Esophagus muscularis mucosa (tissue), 4 donors: ENCODE measurements at regions not wholly inside any gene's neighbourhood (a gene's known extent, or its start where the extent isn't known, plus 50 kb on each side); places are given as distances from the start of the nearest gene placed in this dataset.
"Not testable (repeated sequence)": the region's sequence is repeated elsewhere in the genome, so short reads cannot be mapped to it uniquely, and the experiment has no call there.

Experiments used
- DNase-seq: peaks from one replicate; pipeline ENCODE4 v3.0.0-alpha.2; 2017; ENCODE audit errors: extremely low spot score
- H3K27ac ChIP-seq, 4 donors: fragments of 200-600 bp; sonication (generic); replicated peaks in 1 of 4; 1 replicate in 3 of 4; 2 replicates in 1 of 4; pipeline ENCODE4 v1.5.1; 2016 to 2019; ENCODE audit warnings: mild to moderate bottlenecking in 1 of 4
- H3K27me3 ChIP-seq, 4 donors: fragments of 200-600 bp; sonication (generic); one replicate each; pipeline versions ENCODE4 v1.5.1 to v1.6.0; 2016 to 2019
- H3K36me3 ChIP-seq, 4 donors: fragments of 200-600 bp; sonication (generic); one replicate each; pipeline ENCODE4 v1.5.1; 2016 to 2019
- H3K4me1 ChIP-seq, 4 donors: fragments of 200-600 bp; sonication (generic); one replicate each; pipeline ENCODE4 v1.5.1; 2016 to 2019
- H3K4me3 ChIP-seq, 4 donors: fragments of 200-600 bp; sonication (generic); 1 replicate in 2 of 4; 2 replicates in 2 of 4; pipeline ENCODE4 v1.5.1; 2016 to 2019; ENCODE audit warnings: mild to moderate bottlenecking in 4 of 4, moderate library complexity in 1 of 4
- H3K9me3 ChIP-seq, 4 donors: fragments of 200-600 bp; sonication (generic); 1 replicate in 3 of 4; 2 replicates in 1 of 4; pipeline ENCODE4 v1.5.1; 2016 to 2019
- EP300 ChIP-seq: sonication (generic); formaldehyde crosslinking; IDR thresholded peaks from one replicate; pipeline ENCODE4 v1.6.1; 2017; ENCODE audit warnings: antibody characterized with exemption
- POLR2A ChIP-seq: fragments of 450-650 bp; IDR thresholded peaks from one replicate; pipeline ENCODE4 v1.6.1; 2017; ENCODE audit warnings: antibody characterized with exemption, moderate library complexity, mild to moderate bottlenecking, low read depth
- POLR2AphosphoS5 ChIP-seq, 2 donors: sonication (generic); formaldehyde crosslinking; IDR thresholded peaks; one replicate each; pipeline ENCODE4 v1.6.1; 2017; ENCODE audit warnings: antibody characterized with exemption in 2 of 2
- WGBS: methylation state at CpG from one replicate; pipeline ENCODE4 v1.1.5; 2018; 5-methylcytosine and 5-hydroxymethylcytosine counted together
- intact Hi-C: fragments of 100-400 bp; cut with DNase I; formaldehyde crosslinking; loops from one replicate; pipeline ENCODE4 v1.15.1; 2023
- TF ChIP-seq, protein P1 (sequence below), 3 experiments: fragments of 200-600 bp in 2 of 3; fragments of 450-650 bp in 1 of 3; sonication (generic) in 2 of 3; IDR thresholded peaks; one replicate each; pipeline ENCODE4 v1.5.1; 2017 to 2019; ENCODE audit warnings: antibody characterized with exemption in 3 of 3, mild to moderate bottlenecking in 2 of 3, moderate library complexity in 1 of 3

- no peak overlapping the region for H3K4me3 ChIP-seq
- H3K27me3 ChIP-seq: no peaks in the 10 kb centered on the region
- DNase-seq: no peak
- TF ChIP-seq POLR2AphosphoS5 (IDR thresholded peaks at IDR 0.05) (no peak), EP300 (no peak), POLR2A (no peak)
- TF ChIP-seq, protein P1, sequence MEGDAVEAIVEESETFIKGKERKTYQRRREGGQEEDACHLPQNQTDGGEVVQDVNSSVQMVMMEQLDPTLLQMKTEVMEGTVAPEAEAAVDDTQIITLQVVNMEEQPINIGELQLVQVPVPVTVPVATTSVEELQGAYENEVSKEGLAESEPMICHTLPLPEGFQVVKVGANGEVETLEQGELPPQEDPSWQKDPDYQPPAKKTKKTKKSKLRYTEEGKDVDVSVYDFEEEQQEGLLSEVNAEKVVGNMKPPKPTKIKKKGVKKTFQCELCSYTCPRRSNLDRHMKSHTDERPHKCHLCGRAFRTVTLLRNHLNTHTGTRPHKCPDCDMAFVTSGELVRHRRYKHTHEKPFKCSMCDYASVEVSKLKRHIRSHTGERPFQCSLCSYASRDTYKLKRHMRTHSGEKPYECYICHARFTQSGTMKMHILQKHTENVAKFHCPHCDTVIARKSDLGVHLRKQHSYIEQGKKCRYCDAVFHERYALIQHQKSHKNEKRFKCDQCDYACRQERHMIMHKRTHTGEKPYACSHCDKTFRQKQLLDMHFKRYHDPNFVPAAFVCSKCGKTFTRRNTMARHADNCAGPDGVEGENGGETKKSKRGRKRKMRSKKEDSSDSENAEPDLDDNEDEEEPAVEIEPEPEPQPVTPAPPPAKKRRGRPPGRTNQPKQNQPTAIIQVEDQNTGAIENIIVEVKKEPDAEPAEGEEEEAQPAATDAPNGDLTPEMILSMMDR (IDR thresholded peaks at IDR 0.05): no peak
- H3K36me3 ChIP-seq: no peaks in the 10 kb centered on the region
- no peak overlapping the region for H3K27ac ChIP-seq
- intact Hi-C loops: no loop called here
- H3K9me3 ChIP-seq: no peaks in the 10 kb centered on the region
- whole genome bisulfite sequencing: 77% methylated on average over 3 of the region's 3 CpGs
- no peaks in the 10 kb centered on the region for H3K4me1 ChIP-seq
These were observed 1191.4 kb upstream of the SLC39A10 start for GRCh38 chr2:194465641-194466040.

DNA sequence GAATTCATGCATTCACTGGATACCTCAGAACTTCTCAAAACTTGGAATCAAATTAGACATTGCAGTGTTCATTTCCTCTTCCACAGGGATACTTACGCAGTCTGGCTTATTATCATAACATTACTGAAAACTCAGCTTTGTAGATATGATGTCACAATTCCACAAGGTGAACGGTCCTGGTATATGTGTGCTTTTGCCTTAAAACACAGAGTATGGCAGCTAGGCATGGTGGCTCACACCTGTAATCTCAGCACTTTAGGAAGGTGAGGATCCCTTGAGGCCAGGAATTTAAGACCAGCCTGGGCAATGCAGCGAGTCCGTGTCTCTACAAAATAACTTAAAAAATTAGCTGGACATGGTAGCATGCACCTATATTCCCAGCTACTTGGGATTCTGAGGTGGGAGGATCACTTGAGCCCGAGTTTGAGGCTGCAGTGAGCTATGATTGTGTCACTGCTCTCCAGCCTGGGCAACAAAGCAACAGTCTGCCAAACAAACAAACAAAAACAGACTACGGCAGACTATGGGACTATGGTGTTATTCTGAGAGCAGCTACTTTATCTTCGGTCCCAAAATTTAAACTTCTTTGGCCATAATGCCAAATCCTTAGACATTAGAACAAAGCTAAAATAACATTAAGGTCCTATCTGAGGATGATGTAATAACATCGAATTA lies 1191.9 kb upstream of the SLC39A10 start:
- no peak for DNase-seq
- intact Hi-C loops: no loop called here
- Histone ChIP-seq H3K4me1 (no peaks in the 10 kb centered on the region), H3K4me3 (no peak overlapping the region), H3K36me3 (no peaks in the 10 kb centered on the region), H3K27ac (no peak overlapping the region), H3K27me3 (no peaks in the 10 kb centered on the region), H3K9me3 (no peaks in the 10 kb centered on the region)
- TF ChIP-seq, protein P1 (IDR thresholded peaks at IDR 0.05): no peak
- no peak for TF ChIP-seq POLR2A
- TF ChIP-seq EP300: no peak
- no peak for TF ChIP-seq POLR2AphosphoS5 (IDR thresholded peaks at IDR 0.05)
- WGBS: 87% methylated on average over 7 of the region's 8 CpGs

DNA sequence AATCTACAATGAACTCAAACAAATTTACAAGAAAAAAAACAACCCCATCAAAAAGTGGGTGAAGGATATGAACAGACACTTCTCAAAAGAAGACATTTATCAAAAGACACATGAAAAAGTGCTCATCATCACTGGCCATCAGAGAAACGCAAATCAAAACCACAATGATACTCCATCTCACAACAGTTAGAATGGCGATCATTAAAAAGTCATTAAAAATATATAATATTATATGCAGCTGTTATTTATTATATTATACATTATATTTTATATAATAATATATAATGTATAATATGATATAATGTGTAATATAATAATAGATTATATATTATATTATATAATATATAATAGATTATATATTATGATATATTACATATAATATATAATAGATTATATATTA lies 1194.1 kb upstream of the SLC39A10 start:
- DNase-seq, H3K4me3 ChIP-seq, H3K27me3 ChIP-seq, intact Hi-C loops, H3K36me3 ChIP-seq, H3K27ac ChIP-seq, H3K4me1 ChIP-seq, H3K9me3 ChIP-seq: not testable (repeated sequence)
- WGBS: 50% methylated on average over 2 of the region's 2 CpGs

DNA sequence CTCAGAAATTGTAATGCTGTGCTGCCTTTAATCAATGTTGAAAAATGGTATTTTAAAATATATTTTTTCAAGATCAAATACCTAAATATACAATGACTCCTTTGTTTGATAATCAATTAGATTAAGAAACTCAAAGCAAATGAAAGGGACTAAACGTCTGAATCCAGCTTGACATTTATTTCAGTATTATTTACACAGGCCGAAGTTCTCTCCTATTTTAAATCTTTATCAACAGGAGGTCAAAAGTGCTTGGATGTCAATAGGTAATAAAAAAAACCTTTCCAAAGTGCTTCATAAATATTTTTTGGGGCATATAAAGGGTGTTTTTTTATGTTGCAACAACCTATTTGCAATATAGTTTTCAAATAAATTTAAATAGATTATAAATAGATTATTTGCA lies 1201.7 kb upstream of the SLC39A10 start:
- H3K27me3 ChIP-seq: no peaks in the 10 kb centered on the region
- no peak overlapping the region for H3K4me3 ChIP-seq
- 63% methylated on average over 2 of the region's 2 CpGs for WGBS
- H3K27ac ChIP-seq: no peak overlapping the region
- no peaks in the 10 kb centered on the region for H3K4me1 ChIP-seq
- no peak for DNase-seq
- no peaks in the 10 kb centered on the region for H3K9me3 ChIP-seq
- intact Hi-C loops: no loop called here
- no peaks in the 10 kb centered on the region for H3K36me3 ChIP-seq
- TF ChIP-seq EP300: no peak
- TF ChIP-seq, protein P1 (IDR thresholded peaks at IDR 0.05): no peak
- no peak for TF ChIP-seq POLR2AphosphoS5 (IDR thresholded peaks at IDR 0.05)
- TF ChIP-seq POLR2A: no peak

GRCh38 chr2:194452504-194452903 lies 1204.5 kb upstream of the SLC39A10 start:
- no peak overlapping the region for H3K27ac ChIP-seq
- no peak overlapping the region for H3K4me3 ChIP-seq
- no peak for TF ChIP-seq EP300
- TF ChIP-seq POLR2AphosphoS5 (IDR thresholded peaks at IDR 0.05): no peak
- TF ChIP-seq, protein P1 (IDR thresholded peaks at IDR 0.05): no peak
- no peak for TF ChIP-seq POLR2A
- no peaks in the 10 kb centered on the region for H3K9me3 ChIP-seq
- intact Hi-C loops: no loop called here
- WGBS: 70% methylated on average over 5 of the region's 5 CpGs
- no peaks in the 10 kb centered on the region for H3K36me3 ChIP-seq
- H3K4me1 ChIP-seq: no peaks in the 10 kb centered on the region
- no peaks in the 10 kb centered on the region for H3K27me3 ChIP-seq
- DNase-seq: no peak
